HG03442 (cell line): ENCODE measurements at regions not wholly inside any gene's neighbourhood (a gene's known extent, or its start where the extent isn't known, plus 50 kb on each side); places are given as distances from the start of the nearest gene placed in this dataset.

Source experiments
- ATAC-seq: cut with Tn5 transposase; IDR thresholded peaks from one replicate; pipeline ENCODE4 v1.9.1; 2021; ENCODE audit warnings: mild to moderate bottlenecking, moderate library complexity; ENCODE audit not compliant: unreplicated experiment

DNA sequence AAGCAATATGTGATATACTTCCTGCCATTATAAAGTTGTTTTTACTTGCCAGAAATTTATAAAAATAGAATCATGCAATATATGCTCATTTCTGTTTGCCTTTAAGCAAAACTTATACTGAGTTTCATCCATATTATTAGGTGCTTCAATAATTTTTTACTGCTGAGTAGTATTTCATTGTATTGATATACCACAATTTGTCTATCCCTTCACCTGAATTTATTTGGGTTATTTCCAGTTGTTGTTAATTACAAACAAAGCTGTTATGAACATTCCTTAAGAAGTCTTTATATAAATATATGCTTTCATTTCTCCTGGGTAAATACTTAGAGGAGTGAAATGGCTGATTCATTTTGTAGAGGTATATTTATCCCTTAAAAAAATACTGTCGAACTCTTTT is 864.1 kb downstream of the HACE1 start:
- ATAC-seq = no peak

DNA sequence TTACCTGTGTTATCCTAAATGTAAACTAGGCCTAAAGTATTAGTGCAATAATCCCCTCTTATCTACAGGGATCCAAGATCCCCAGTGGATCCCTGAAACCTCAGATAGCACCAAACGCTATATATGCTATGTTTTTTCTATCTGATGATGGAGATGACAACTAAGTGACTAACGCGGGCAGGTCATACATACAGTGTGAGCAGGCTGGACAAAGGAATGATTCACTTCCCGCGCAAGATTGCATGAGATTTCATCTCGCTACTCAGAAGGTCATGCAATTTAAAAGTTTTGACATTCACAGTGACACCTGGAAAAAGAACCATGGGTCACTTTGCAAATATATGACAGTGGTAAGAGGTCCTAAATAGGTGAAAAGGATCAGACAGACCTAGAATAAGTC is 875.9 kb downstream of the HACE1 start:
- ATAC-seq = no peak

DNA sequence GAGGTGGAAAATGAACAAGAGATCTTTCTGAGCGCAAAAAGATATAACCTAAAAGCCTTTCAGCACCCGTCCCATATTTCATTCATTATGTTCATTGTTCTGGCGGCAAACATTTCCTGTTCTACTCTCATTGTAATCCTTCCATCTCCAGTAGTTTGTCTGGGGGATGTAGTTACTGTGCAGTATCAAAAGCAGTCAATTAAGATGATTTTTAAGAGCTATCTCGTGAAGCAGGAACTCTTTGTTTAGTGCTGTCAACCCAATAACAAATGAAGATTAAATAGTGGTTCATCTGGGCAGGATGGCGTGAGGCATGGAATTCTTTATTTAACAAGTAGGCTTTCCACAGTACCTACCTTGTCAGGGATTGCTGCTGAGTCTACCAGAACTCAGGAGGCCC is 876.7 kb downstream of the HACE1 start:
- no peak for ATAC-seq

DNA sequence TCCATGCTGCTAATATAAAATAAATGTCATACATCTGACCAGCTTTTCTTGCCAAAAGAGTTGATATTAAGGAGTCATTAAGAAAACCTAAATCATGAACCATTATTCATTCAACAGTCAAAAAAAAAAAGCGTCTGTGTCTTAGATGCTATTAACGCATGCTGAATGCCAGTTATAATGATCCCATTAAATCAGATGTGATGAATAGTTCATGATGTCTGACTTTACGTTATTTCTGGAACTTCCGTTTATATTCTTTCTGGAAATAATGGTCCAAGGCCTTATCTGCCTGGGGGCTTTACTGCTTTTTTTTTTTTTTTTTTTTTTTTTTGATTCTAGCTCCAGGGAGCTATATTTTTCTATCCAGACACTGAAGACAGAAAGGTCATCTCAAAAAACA is 877.1 kb downstream of the HACE1 start:
- ATAC-seq = no peak

DNA sequence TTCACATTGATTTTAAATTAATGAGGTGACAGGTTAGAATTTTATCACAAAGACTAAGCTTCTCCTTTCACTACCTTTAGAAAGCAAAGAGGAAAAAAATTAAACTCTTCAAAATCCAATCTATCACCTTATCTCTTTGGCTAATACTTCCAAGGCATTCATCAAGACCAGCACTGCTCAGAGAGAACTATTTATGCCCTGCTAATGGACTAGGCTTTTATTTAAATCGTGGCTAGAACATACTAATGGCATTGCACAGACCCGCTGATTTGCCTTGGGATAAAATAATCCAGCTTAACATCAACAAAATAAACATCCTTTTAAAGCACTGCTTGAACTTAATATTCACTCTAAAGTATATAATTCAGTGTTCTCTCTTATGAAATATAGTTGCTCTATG is 880.4 kb downstream of the HACE1 start:
- no peak for ATAC-seq

DNA sequence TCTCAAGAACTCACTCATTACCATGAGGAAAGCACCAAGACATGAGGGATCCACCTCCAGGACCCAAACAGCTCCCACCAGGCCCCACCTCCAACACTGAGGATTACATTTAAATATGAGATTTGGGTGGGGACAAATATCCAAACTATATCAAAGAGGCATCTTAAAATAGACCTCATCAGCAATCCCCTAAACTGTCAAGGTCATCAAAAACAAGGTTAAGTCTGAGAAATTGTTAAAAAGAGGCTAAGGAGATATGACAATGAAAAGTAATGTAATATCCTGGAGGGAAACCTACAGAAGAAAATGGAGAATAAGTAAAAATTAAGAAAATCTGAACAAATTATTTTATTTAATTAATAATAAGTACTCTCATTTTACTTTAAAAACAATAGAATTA is 922.3 kb downstream of the HACE1 start:
- no peak for ATAC-seq

DNA sequence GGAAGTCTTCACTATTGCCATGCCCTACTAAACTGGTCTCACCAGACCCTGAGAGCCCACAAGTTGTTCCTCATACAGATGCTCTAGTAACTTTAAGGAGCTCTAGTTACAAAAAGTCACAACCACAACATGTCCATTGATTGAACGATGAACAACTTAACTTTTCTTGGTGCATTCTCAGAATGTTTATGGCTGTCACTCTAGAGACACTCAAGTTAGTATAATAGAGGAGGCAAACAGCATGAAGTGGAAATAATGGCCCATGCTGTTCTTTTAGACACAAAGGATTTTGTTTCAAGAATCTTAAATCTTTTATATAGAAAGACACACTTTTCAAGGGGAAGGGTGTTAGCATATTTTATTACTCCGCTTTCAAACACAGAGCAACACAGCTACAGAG is 934.4 kb downstream of the HACE1 start:
- ATAC-seq = no peak

DNA sequence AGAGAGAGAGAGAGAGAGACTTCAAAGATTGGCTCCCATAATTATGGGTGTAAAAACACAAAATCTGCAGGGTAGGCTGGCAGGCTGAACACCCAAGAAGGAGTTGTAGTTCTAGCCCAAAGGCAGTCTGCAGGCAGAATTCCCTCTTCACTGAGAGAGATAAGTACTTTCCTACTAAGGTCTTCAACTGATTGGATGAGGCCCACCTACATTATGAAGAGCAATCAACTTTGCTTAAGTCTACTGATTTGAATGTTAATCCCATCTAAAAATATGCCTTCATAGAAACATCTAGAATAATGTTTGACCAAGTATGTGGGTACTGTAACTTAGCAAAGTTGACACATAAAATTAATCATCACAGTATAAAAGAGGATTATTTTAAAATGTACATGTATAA is 949.7 kb downstream of the HACE1 start:
- no peak for ATAC-seq

DNA sequence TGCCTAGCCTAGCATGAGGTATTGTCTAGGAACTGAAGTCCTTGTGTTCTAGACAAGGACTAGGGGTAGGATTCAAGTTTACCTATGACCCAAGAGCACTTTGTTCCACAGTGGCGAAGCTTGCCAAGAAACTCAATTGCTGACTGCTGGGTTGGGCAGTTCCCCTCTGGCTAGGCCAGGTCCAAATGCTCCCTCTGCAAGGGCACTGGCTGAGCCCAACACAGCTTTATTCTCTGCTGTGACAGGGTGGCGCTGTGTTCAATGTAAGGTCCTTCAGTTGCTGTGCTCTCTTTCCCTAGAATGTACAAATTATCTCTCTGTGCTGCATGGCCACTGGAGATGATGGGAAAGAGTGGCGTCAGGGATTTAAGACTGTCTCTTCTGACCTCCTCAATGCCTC is 950.8 kb downstream of the HACE1 start:
- ATAC-seq = no peak

DNA sequence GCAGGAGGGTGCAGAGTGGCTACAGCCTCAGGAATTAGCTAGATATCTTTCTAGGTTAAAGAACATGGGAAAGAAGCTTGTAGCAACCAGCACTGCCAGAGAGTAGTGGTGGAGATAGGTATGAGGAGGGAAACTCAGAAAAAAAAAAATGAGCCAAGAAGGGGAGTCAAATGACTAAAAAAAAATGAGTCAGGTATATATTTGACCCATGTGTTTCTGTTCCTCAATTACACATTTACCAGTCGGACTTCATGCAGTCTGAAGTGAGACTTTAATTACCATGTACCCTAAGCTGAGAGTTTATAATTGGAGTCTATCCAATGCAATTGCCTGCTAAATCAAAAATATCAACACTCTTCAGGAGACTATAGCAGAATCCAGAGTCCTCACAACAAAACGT is 964.6 kb downstream of the HACE1 start:
- peak; percentile 76 for ATAC-seq

DNA sequence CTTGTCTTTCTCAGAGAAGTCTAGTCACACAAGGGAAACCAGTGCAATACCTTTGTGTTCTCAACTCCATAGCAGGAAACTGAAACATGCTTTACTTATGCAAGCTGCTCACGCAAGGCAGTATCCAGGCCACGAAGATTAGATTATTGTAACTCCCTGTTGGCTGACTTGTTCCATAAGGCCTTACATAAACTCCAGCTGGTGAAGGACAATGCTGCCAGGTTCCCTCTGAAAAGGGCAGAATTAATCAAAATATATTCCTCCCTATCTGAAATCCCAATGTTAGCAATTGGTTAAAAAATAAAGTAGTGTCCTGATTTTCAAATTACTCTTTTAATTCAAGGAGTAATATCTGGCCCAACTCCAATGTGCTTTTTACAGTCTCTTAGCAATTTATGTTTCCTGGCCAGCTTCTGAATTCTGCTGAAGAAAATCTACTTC is 966.6 kb downstream of the HACE1 start:
- ATAC-seq = no peak

DNA sequence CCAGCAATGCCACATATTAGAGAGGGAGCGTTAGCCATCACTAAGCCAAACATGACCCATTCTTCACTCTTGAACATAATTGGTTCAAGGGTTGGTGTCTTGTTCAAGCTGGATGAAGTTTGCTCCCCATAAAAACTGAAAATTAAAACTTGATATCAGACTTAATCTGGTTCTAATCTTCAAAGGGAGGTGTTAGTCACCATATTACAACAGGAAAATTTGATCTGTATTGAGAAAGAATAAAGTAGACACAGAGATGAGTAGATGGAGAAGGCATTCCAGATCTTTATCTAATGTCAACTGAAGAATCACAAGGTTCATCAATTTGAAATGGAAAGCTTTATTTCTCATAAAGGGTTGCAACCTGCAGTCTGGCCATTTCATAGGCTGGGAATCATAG is 972.8 kb downstream of the HACE1 start:
- no peak for ATAC-seq

DNA sequence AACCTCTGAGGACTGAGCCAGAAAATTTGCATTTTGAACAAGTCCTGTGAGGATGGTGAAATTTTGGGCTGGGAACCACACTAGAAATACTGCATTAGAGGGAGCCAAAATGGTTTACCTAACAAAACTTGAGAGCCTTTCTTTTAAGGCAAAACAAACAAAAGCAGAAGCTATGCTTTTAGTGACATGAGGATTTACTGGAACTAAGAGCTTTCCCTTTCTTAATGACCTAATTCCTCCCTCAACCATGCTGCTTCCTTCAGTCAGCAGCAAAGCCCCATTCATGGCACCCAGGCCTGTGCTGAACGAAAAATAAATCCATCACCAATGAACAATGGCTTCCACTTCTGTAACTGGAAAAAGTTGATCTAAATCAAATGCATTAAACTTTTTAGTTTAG is 974.3 kb downstream of the HACE1 start:
- no peak for ATAC-seq

DNA sequence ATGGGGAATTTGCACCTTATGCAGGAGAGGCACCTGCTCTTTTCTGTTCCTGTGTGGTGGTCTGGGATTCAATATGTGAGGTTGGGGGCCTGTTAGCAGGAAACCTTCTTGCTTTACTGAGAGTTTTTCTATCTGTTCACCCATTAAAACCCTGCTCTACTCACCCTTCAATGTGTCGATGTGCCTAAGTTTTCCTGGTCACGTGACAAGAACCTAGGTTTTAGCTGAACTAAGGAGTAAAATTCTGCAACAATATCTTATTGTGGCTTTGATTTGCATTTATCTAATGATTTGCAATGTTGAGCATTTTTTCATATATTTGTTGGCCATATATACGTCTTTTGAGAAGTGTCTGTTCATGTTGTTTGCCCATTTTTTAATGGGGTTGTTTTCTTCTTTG is 979.9 kb downstream of the HACE1 start:
- no peak for ATAC-seq

DNA sequence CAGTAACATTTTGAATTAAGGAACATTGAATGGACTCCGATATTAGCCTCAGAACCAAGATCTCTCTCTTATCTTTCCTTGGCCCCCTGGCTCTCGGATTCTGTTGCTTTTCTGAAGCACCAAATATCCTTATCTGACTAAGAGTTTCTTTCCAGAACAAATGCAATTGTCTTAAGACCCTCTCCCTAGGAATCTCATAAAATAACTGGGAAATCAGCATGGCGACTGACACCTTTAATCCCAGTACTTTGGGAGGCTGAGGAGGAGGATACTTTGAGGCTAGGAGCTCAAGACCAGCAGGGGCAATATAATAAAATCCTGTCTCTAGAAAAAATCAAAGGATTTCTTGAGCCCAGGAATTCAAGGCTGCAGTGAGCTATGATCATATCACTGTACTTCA is 984.5 kb downstream of the HACE1 start:
- ATAC-seq = no peak

DNA sequence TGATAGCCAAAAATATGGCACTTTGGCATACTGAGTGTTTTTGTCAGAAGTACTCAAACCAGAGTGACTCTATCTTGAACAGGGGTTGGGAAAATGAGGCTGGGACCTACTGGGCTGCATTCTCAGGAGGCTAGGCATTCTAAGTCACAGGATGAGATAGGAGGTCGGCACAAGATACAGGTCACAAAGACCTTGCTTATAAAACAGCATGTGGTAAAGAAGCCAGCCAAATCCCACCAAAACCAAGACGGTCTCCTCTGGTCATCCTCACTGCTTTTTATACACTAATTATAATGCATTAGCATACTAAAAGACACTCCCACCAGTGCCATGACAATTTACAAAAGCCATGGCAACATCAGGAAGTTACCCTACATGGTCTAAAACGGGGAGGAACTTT is 985.1 kb downstream of the HACE1 start:
- no peak for ATAC-seq

DNA sequence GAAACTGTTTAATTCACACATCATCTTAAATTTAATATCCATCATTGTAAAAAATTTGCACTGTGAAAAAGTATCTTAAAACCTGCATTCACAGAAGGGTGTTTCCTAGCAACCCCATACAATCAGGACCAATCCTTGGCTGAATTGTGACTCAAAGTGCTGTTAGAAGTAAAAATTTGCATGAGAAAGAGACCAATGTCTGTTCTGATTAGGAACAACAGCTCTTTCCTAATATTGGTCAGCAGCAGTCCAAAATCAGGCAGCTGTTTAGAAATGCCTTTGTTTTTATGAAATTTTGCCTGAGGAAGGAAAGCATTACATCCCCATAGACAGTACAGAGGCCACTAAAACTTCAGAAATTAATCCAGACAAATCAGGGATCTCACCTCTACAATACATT is 987.0 kb downstream of the HACE1 start:
- no peak for ATAC-seq

DNA sequence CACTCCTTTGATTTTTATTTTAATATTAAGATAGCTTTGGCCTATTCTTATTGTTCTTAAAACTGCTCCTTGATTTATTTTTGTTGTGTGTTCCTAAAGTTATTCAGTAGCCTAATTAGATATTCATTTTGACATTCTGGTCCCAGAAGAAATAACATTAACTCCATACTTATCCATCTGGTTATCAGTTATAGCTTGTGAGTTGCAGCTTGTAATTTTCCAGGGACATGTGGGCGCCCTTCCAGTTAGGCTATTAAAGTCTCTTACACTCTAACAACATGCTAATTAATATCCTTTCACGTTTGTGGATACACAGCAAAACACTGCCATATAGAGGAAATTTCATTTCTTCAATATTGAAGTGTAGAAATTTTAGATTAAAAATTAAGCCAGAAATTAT is 987.5 kb downstream of the HACE1 start:
- ATAC-seq = no peak

DNA sequence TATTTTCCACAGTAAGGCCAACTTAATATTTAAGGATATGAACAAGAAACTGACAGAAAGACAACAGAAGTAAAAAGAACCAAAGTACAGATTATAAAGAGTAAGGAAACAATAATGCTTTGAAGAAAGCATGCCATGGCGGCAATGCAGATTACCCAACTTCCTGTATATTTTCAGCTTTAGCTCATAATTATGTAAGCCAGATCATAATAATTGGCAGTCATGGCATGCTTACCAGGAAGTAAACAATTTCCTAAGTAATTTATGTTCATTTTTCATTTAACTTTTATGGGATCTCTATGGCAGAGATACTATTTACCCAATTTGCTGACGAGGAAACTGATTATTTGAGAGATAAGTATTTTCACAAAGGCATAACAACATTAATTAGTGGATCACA is 988.7 kb downstream of the HACE1 start:
- ATAC-seq = no peak

DNA sequence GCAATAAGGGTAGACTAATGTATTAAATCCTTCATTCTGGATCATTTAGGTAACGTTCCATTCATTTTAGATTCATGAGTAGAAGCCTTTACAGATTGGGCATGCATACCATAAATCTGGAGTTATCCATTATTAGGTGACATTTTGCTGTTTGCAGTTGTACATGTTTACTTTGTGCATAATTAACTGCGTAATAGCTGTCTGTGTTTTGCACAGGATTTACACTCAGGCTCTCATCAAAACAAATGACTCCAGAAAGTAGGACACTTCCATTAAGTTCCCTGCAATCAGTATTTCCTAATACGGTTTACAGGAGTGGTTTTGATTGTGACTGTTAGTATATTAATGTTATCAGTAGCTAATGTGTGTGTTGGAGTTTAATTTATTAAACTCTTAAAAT is 997.4 kb downstream of the HACE1 start:
- no peak for ATAC-seq

DNA sequence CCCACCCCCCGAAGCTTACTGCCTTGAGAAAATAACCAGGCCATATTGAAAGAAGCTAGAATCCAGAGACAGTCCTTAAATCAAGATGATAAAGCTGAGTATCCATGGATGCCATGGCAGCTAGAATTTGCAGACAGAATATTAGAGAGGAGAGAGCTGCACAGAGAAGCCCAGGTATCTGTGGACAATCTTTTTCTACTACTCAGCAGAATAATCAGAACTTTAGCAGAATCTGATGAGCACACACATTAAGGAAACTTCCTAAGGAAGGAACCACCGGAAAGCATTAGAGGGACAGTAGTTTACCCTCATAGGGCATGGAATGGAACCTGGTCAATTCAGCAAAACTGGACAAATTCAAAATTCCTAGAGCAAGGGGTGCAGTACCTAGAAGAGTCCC is 1001.7 kb downstream of the HACE1 start:
- no peak for ATAC-seq

DNA sequence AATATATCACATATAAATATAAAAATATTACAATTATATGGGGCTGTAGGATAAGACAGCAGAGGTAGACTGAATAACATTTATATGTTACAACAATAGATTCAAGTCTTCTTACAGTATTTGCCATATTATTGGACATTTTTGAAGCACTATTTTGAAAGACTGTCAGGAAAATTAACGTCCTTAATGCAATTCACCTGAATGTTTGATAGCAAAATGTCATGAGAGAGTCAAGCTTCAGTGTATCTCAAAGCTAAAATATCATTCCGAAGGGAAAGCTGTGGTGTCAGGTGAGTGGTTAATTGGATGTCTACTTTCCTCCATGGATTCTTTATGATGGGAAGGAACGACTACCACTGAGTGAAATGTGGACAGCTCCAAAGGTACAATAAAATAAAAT is 1004.0 kb downstream of the HACE1 start:
- no peak for ATAC-seq

DNA sequence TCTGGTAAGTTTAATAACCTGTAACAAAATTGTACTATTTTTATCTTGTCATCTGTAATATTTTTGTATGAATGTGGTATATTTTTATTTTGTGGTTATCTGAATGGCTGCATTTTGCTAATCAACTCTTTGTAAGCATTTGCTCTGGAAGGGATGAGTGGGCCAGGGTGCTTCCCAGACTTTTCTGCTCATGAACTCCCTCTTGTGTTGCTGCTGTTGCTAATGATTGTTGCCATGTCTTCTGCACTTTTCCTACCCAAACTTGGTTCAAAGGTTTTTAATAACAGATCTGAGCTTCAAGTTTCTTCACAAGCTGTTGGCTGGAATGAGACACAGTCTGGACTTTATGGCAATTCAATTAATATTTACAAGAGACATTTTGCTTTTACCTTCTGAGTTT is 1005.7 kb downstream of the HACE1 start:
- ATAC-seq = no peak

DNA sequence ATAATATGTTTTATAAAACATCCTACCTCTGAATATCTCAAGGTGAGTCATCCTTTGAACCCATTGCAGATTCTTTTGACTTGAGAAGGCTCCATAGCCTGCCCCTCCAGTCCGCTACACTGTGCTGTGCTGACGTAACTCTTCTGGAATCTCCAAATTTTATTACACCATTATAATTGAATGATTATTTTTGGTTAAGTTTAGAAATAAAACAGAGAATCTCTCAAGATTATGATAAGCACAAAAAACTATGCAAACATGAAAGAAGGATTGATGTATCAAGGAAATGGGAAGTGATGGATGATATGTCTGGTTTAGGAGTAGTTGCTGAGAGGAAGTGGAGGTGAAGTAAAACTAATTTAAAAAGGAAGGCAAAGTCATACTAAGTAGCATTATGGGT is 1021.3 kb downstream of the HACE1 start:
- ATAC-seq = no peak
